ENCODE measurements at regions not wholly inside any gene's neighbourhood (a gene's known extent, or its start where the extent isn't known, plus 50 kb on each side); places are given as distances from the start of the nearest gene placed in this dataset.

GRCh38 chr13:34369931-34370330, 552.0 kb downstream of the RFC3 start:
- H3K36me3 ChIP-seq, result no peaks in the 10 kb centered on the region
- intact Hi-C loops (cut with DNase I), result no loop called here

GRCh38 chr13:34371108-34371507, 553.2 kb downstream of the RFC3 start:
- Histone ChIP-seq H3K27me3 (no peaks in the 10 kb centered on the region), H3K4me3 (no peak overlapping the region), H3K36me3 (no peaks in the 10 kb centered on the region), H3K4me1 (no peaks in the 10 kb centered on the region), H3K27ac (no peak overlapping the region), H3K9me3 (no peaks in the 10 kb centered on the region)
- intact Hi-C loops (cut with DNase I), result no loop called here
- no peak for DNase-seq (ENCODE audit: extremely low spot score in 2 of 2)
- TF ChIP-seq POLR2A (IDR thresholded peaks at IDR 0.05) (no peak), POLR2AphosphoS5 (IDR thresholded peaks at IDR 0.05; ENCODE audit: insufficient read depth in 1 of 2, low read depth in 1 of 2) (no peak), CTCF (IDR thresholded peaks at IDR 0.05) (no peak)

More at GRCh38 chr13:34369931-34370330, 552.0 kb downstream of the RFC3 start:
- Histone ChIP-seq H3K4me3 (no peak overlapping the region), H3K4me1 (no peaks in the 10 kb centered on the region), H3K27me3 (no peaks in the 10 kb centered on the region), H3K27ac (no peak overlapping the region), H3K9me3 (no peaks in the 10 kb centered on the region)
- no peak for TF ChIP-seq CTCF (IDR thresholded peaks at IDR 0.05)
- TF ChIP-seq POLR2AphosphoS5 (IDR thresholded peaks at IDR 0.05; ENCODE audit: insufficient read depth in 1 of 2, low read depth in 1 of 2), result no peak
- no peak for TF ChIP-seq POLR2A (IDR thresholded peaks at IDR 0.05)
- DNase-seq (ENCODE audit: extremely low spot score in 2 of 2), result no peak

- no peak overlapping the region for H3K4me3 ChIP-seq
- H3K36me3 ChIP-seq, result no peaks in the 10 kb centered on the region
- no peaks in the 10 kb centered on the region for H3K27me3 ChIP-seq
- H3K27ac ChIP-seq, result no peak overlapping the region
- TF ChIP-seq CTCF (IDR thresholded peaks at IDR 0.05) (no peak), POLR2A (IDR thresholded peaks at IDR 0.05) (no peak), POLR2AphosphoS5 (IDR thresholded peaks at IDR 0.05; ENCODE audit: insufficient read depth in 1 of 2, low read depth in 1 of 2) (no peak)
- H3K4me1 ChIP-seq, result no peaks in the 10 kb centered on the region
- intact Hi-C loops (cut with DNase I), result no loop called here
- DNase-seq (ENCODE audit: extremely low spot score in 2 of 2), result no peak
- H3K9me3 ChIP-seq, result no peaks in the 10 kb centered on the region
Observed at GRCh38 chr13:34371645-34372395, 553.9 kb downstream of the RFC3 start.

- Histone ChIP-seq H3K4me3 (no peak overlapping the region), H3K36me3 (no peaks in the 10 kb centered on the region), H3K27me3 (no peaks in the 10 kb centered on the region), H3K9me3 (no peaks in the 10 kb centered on the region), H3K27ac (no peak overlapping the region), H3K4me1 (no peaks in the 10 kb centered on the region)
- TF ChIP-seq POLR2AphosphoS5 (IDR thresholded peaks at IDR 0.05; ENCODE audit: insufficient read depth in 1 of 2, low read depth in 1 of 2), result no peak
- no peak for TF ChIP-seq POLR2A (IDR thresholded peaks at IDR 0.05)
- no peak for TF ChIP-seq CTCF (IDR thresholded peaks at IDR 0.05)
- intact Hi-C loops (cut with DNase I), result no loop called here
- no peak for DNase-seq (ENCODE audit: extremely low spot score in 2 of 2)
Observed at GRCh38 chr13:34372581-34372980, 554.6 kb downstream of the RFC3 start.

- intact Hi-C loops (cut with DNase I), result no loop called here
- Histone ChIP-seq H3K27ac (no peak overlapping the region), H3K36me3 (no peaks in the 10 kb centered on the region), H3K9me3 (no peaks in the 10 kb centered on the region), H3K4me1 (no peaks in the 10 kb centered on the region), H3K4me3 (no peak overlapping the region), H3K27me3 (no peaks in the 10 kb centered on the region)
- TF ChIP-seq POLR2A (IDR thresholded peaks at IDR 0.05) (no peak), CTCF (IDR thresholded peaks at IDR 0.05) (no peak), POLR2AphosphoS5 (IDR thresholded peaks at IDR 0.05; ENCODE audit: insufficient read depth in 1 of 2, low read depth in 1 of 2) (no peak)
- no peak for DNase-seq (ENCODE audit: extremely low spot score in 2 of 2)
Observed at GRCh38 chr13:34376483-34376882, 558.5 kb downstream of the RFC3 start.

Data from vagina (tissue), 2 donors.